ENCODE measurements at regions not wholly inside any gene's neighbourhood (a gene's known extent, or its start where the extent isn't known, plus 50 kb on each side); places are given as distances from the start of the nearest gene placed in this dataset.

DNA sequence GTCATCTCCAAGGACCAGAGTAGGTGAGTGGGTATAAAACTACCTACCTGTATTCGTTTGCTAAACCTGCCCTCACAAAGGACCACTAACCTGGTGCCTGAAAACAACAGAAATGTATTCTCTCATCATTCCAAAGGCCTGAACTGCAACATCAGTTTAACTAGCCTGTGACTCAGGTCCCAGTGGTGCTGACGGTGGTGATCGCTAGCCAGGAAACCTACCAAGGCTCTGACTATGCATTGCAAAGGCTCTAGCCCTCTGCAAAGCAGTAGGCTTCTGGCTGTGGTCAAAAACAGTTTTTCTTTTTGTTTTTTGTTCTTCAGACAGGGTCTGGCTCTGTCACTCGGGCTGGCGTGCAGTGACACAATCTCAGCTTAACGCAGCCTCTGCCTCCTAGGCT, 107.5 kb downstream of the NPTX2 start:
- H3K36me3 Mint-ChIP-seq (ENCODE audit: low read depth): no peaks in the 10 kb centered on the region
- H3K4me3 ChIP-seq: no peak overlapping the region
- H3K27ac Mint-ChIP-seq: no peak overlapping the region
- H3K27ac ChIP-seq (ENCODE audit: low read depth): no peak overlapping the region
- no peaks in the 10 kb centered on the region for H3K9me2 ChIP-seq (ENCODE audit: insufficient read depth)
- no peaks in the 10 kb centered on the region for H3K36me3 ChIP-seq (ENCODE audit: insufficient read depth)
- H3K27me3 Mint-ChIP-seq (ENCODE audit: insufficient read depth, low read depth, poor library complexity): peaks cover 8% of the 10 kb centered on the region
- no peaks in the 10 kb centered on the region for H3K27me3 ChIP-seq (ENCODE audit: insufficient read depth)
- peaks cover 22% of the 10 kb centered on the region for H3K4me1 ChIP-seq (ENCODE audit: insufficient read depth)
- H3K4me3 Mint-ChIP-seq: no peak overlapping the region
- peaks cover 18% of the 10 kb centered on the region for H3K4me1 Mint-ChIP-seq
- DNase-seq (ENCODE audit: low spot score) (no peak), ATAC-seq (no peak)
- no peak overlapping the region for H3K4me2 ChIP-seq
- no peaks in the 10 kb centered on the region for H3K79me2 ChIP-seq (replicated peaks; ENCODE audit: insufficient read depth)
- H2AFZ ChIP-seq: no peak overlapping the region
- H4K20me1 ChIP-seq (replicated peaks; ENCODE audit: insufficient read depth): no peaks in the 10 kb centered on the region
- no peaks in the 10 kb centered on the region for H3F3A ChIP-seq (replicated peaks; ENCODE audit: low read depth)
- H3K9me3 Mint-ChIP-seq: no peaks in the 10 kb centered on the region; the same call in 2 of the 3 replicates
- TF ChIP-seq NANOG (IDR thresholded peaks at IDR 0.05; ENCODE audit: borderline replicate concordance) (no peak), ZNF114 (CRISPR knock-in tag; IDR thresholded peaks at IDR 0.05) (no peak), CREB1 (CRISPR knock-in tag; IDR thresholded peaks at IDR 0.05; ENCODE audit: low read depth) (no peak)
- TF ChIP-seq, protein P1, sequence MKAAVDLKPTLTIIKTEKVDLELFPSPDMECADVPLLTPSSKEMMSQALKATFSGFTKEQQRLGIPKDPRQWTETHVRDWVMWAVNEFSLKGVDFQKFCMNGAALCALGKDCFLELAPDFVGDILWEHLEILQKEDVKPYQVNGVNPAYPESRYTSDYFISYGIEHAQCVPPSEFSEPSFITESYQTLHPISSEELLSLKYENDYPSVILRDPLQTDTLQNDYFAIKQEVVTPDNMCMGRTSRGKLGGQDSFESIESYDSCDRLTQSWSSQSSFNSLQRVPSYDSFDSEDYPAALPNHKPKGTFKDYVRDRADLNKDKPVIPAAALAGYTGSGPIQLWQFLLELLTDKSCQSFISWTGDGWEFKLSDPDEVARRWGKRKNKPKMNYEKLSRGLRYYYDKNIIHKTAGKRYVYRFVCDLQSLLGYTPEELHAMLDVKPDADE (IDR thresholded peaks at IDR 0.05): no peak
- TF ChIP-seq, protein P2, sequence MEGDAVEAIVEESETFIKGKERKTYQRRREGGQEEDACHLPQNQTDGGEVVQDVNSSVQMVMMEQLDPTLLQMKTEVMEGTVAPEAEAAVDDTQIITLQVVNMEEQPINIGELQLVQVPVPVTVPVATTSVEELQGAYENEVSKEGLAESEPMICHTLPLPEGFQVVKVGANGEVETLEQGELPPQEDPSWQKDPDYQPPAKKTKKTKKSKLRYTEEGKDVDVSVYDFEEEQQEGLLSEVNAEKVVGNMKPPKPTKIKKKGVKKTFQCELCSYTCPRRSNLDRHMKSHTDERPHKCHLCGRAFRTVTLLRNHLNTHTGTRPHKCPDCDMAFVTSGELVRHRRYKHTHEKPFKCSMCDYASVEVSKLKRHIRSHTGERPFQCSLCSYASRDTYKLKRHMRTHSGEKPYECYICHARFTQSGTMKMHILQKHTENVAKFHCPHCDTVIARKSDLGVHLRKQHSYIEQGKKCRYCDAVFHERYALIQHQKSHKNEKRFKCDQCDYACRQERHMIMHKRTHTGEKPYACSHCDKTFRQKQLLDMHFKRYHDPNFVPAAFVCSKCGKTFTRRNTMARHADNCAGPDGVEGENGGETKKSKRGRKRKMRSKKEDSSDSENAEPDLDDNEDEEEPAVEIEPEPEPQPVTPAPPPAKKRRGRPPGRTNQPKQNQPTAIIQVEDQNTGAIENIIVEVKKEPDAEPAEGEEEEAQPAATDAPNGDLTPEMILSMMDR (conservative IDR thresholded peaks at IDR 0.05; ENCODE audit: low read depth in 2 of 2): no peak
- TF ChIP-seq, protein P3, sequence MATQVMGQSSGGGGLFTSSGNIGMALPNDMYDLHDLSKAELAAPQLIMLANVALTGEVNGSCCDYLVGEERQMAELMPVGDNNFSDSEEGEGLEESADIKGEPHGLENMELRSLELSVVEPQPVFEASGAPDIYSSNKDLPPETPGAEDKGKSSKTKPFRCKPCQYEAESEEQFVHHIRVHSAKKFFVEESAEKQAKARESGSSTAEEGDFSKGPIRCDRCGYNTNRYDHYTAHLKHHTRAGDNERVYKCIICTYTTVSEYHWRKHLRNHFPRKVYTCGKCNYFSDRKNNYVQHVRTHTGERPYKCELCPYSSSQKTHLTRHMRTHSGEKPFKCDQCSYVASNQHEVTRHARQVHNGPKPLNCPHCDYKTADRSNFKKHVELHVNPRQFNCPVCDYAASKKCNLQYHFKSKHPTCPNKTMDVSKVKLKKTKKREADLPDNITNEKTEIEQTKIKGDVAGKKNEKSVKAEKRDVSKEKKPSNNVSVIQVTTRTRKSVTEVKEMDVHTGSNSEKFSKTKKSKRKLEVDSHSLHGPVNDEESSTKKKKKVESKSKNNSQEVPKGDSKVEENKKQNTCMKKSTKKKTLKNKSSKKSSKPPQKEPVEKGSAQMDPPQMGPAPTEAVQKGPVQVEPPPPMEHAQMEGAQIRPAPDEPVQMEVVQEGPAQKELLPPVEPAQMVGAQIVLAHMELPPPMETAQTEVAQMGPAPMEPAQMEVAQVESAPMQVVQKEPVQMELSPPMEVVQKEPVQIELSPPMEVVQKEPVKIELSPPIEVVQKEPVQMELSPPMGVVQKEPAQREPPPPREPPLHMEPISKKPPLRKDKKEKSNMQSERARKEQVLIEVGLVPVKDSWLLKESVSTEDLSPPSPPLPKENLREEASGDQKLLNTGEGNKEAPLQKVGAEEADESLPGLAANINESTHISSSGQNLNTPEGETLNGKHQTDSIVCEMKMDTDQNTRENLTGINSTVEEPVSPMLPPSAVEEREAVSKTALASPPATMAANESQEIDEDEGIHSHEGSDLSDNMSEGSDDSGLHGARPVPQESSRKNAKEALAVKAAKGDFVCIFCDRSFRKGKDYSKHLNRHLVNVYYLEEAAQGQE (IDR thresholded peaks at IDR 0.05; ENCODE audit: unreplicated experiment): no peak

DNA sequence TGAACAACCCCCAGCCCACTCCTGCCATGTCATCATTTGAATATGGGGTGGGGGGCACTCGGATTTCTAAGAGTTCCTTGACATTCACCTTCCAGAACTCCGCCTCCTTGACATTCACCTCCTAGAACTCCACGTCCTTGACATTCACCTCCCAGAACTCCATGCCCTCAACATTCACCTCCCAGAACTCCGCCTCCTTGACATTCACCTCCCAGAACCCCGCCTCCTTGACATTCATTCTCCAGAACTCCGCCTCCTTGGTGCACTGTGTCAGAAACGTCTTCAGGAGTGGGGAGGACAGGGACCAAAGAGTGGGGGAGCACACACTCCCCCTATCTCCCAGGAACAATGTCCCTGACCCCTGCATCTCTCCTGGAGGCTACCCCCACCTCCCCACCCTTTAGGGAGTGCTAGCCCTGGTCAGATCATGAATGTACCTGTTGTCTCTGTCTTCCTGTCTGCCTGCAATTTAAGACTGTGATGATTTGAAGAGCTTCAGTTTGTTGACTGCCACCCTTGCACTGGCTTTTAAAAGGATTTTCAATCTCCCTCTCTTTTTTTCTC, 110.1 kb downstream of the NPTX2 start:
- Mint-ChIP-seq H3K9me3 (peaks cover under 1% of the 10 kb centered on the region; the same call in 1 of the 3 replicates), H3K4me3 (peak overlapping the region; percentile 7; the same call in 1 of the 3 replicates), H3K27ac (peak overlapping the region; percentile 46), H3K36me3 (ENCODE audit: low read depth) (no peaks in the 10 kb centered on the region), H3K27me3 (ENCODE audit: insufficient read depth, low read depth, poor library complexity) (peaks cover 14% of the 10 kb centered on the region), H3K4me1 (peaks cover 25% of the 10 kb centered on the region)
- Histone ChIP-seq H3F3A (replicated peaks; ENCODE audit: low read depth) (no peaks in the 10 kb centered on the region), H4K20me1 (replicated peaks; ENCODE audit: insufficient read depth) (no peaks in the 10 kb centered on the region), H3K36me3 (ENCODE audit: insufficient read depth) (no peaks in the 10 kb centered on the region), H3K4me2 (0 out of 2 replicates have a peak overlapping the region, but pooled peaks have one; percentile 3), H3K27me3 (ENCODE audit: insufficient read depth) (no peaks in the 10 kb centered on the region), H3K4me1 (ENCODE audit: insufficient read depth) (peaks cover 22% of the 10 kb centered on the region), H2AFZ (no peak overlapping the region), H3K9me2 (ENCODE audit: insufficient read depth) (no peaks in the 10 kb centered on the region), H3K4me3 (no peak overlapping the region), H3K79me2 (replicated peaks; ENCODE audit: insufficient read depth) (no peaks in the 10 kb centered on the region), H3K27ac (ENCODE audit: low read depth) (peak overlapping the region; percentile 70; the same call in 1 of the 2 replicates)
- peak; percentile 84 for ATAC-seq
- DNase-seq (ENCODE audit: low spot score): peak; percentile 86
- no peak for TF ChIP-seq CREB1 (CRISPR knock-in tag; IDR thresholded peaks at IDR 0.05; ENCODE audit: low read depth)
- TF ChIP-seq, protein P1 (IDR thresholded peaks at IDR 0.05): no peak
- TF ChIP-seq EZH2 (IDR thresholded peaks at IDR 0.05; ENCODE audit: low read depth, unreplicated experiment): no peak
- no peak for TF ChIP-seq EZH2phosphoT487 (IDR thresholded peaks at IDR 0.05; ENCODE audit: unreplicated experiment)
- no peak for TF ChIP-seq NANOG (IDR thresholded peaks at IDR 0.05; ENCODE audit: borderline replicate concordance)
